HG03025 (cell line): ENCODE measurements at regions not wholly inside any gene's neighbourhood (a gene's known extent, or its start where the extent isn't known, plus 50 kb on each side); places are given as distances from the start of the nearest gene placed in this dataset.
"Not testable (repeated sequence)": the region's sequence is repeated elsewhere in the genome, so short reads cannot be mapped to it uniquely, and the experiment has no call there.

Source experiments
- ATAC-seq: cut with Tn5 transposase; IDR thresholded peaks from one replicate; pipeline ENCODE4 v1.9.1; 2021; ENCODE audit warnings: mild to moderate bottlenecking, moderate library complexity; ENCODE audit not compliant: unreplicated experiment, low FRiP score

- ATAC-seq, result no peak
These were observed 63.0 kb downstream of the HLX start for GRCh38 chr1:220942278-220942677.

- ATAC-seq, result not testable (repeated sequence)
These were observed 63.7 kb downstream of the HLX start for GRCh38 chr1:220942914-220943313.

GRCh38 chr1:220943319-220943996 is 64.2 kb downstream of the HLX start:
- ATAC-seq, result no peak

- no peak for ATAC-seq
These were observed 71.3 kb downstream of the HLX start for GRCh38 chr1:220950576-220950975.

- ATAC-seq, result no peak
These were observed 73.9 kb downstream of the HLX start for GRCh38 chr1:220952961-220953643.

GRCh38 chr1:220954321-220955075 is 75.3 kb downstream of the HLX start:
- ATAC-seq, result no peak

- ATAC-seq, result no peak
These were observed 75.9 kb downstream of the HLX start for GRCh38 chr1:220955116-220955515.

GRCh38 chr1:220956501-220957232 is 77.4 kb downstream of the HLX start:
- ATAC-seq, result no peak

GRCh38 chr1:220957233-220957605 is 78.0 kb downstream of the HLX start:
- no peak for ATAC-seq

- ATAC-seq, result no peak
These were observed 79.0 kb downstream of the HLX start for GRCh38 chr1:220958234-220958633.

GRCh38 chr1:220962031-220962751 is 82.9 kb downstream of the HLX start:
- ATAC-seq, result no peak

- ATAC-seq, result no peak
These were observed 86.8 kb downstream of the HLX start for GRCh38 chr1:220966041-220966440.

GRCh38 chr1:220966473-220966872 is 87.2 kb downstream of the HLX start:
- no peak for ATAC-seq

GRCh38 chr1:220966881-220967611 is 87.8 kb downstream of the HLX start:
- no peak for ATAC-seq

- ATAC-seq, result no peak
These were observed 88.7 kb downstream of the HLX start for GRCh38 chr1:220967911-220968310.

GRCh38 chr1:220969281-220969680 is 90.0 kb downstream of the HLX start:
- not testable (repeated sequence) for ATAC-seq

GRCh38 chr1:220970311-220970710 is 91.1 kb downstream of the HLX start:
- no peak for ATAC-seq

GRCh38 chr1:220971221-220971620 is 92.0 kb downstream of the HLX start:
- no peak for ATAC-seq

GRCh38 chr1:220974431-220974830 is 95.2 kb downstream of the HLX start:
- no peak for ATAC-seq

GRCh38 chr1:220976390-220976789 is 97.1 kb downstream of the HLX start:
- ATAC-seq, result no peak
